Fibroblast of lung (primary cell): ENCODE measurements at regions not wholly inside any gene's neighbourhood (a gene's known extent, or its start where the extent isn't known, plus 50 kb on each side); places are given as distances from the start of the nearest gene placed in this dataset.

Source experiments
- DNase-seq, 2 donors: peaks; one replicate each; pipeline versions ENCODE4 v3.0.0 to v3.0.0-alpha.2; 2010; ENCODE audit warnings: low read depth in 2 of 2
- H2AFZ ChIP-seq: 2 replicates; pipeline ENCODE4 v1.5.1; 2012; ENCODE audit warnings: low read length, control low read depth, inconsistent platforms
- H3K27ac ChIP-seq: 2 replicates; pipeline ENCODE4 v1.5.1; 2011; ENCODE audit warnings: low read length, control low read depth; ENCODE audit not compliant: insufficient read depth
- H3K27me3 ChIP-seq: 2 replicates; pipeline ENCODE4 v1.5.1; 2011; ENCODE audit warnings: mild to moderate bottlenecking, low read length; ENCODE audit not compliant: control insufficient read depth, insufficient read depth
- H3K36me3 ChIP-seq: 2 replicates; pipeline ENCODE4 v1.5.1; 2011; ENCODE audit warnings: low read length; ENCODE audit not compliant: control insufficient read depth, insufficient read depth
- H3K4me1 ChIP-seq: 2 replicates; pipeline ENCODE4 v1.5.1; 2011; ENCODE audit warnings: low read length; ENCODE audit not compliant: control insufficient read depth, insufficient read depth; ENCODE audit errors: extremely low read depth
- H3K4me2 ChIP-seq: 2 replicates; pipeline ENCODE4 v1.5.1; 2011; ENCODE audit warnings: low read length, control low read depth; ENCODE audit not compliant: insufficient read depth; ENCODE audit errors: extremely low read depth
- H3K4me3 ChIP-seq, 4 experiments: fragments of 200-600 bp in 1 of 4; sonication (generic) in 1 of 4; replicated peaks in 1 of 4; 2 replicates each; pipeline ENCODE4 v1.5.1; 2011 to 2016; ENCODE audit warnings: low read length in 4 of 4, low read depth in 3 of 4, mild to moderate bottlenecking in 3 of 4, control low read depth in 2 of 4, inconsistent platforms in 1 of 4, mixed read lengths in 1 of 4; ENCODE audit not compliant: insufficient read depth in 1 of 4; ENCODE audit errors: control extremely low read depth in 1 of 4
- H3K79me2 ChIP-seq: 2 replicates; pipeline ENCODE4 v1.5.1; 2012; ENCODE audit warnings: mild to moderate bottlenecking, low read length, inconsistent platforms; ENCODE audit not compliant: control insufficient read depth, insufficient read depth
- H3K9ac ChIP-seq: 2 replicates; pipeline ENCODE4 v1.5.1; 2011; ENCODE audit warnings: mild to moderate bottlenecking, low read length, control low read depth; ENCODE audit not compliant: insufficient read depth
- H3K9me3 ChIP-seq: 2 replicates; pipeline ENCODE4 v1.5.1; 2012; ENCODE audit warnings: low read depth, low read length; ENCODE audit not compliant: control insufficient read depth, insufficient read depth
- H4K20me1 ChIP-seq: 2 replicates; pipeline ENCODE4 v1.5.1; 2011; ENCODE audit warnings: low read length; ENCODE audit not compliant: control insufficient read depth, insufficient read depth; ENCODE audit errors: extremely low read depth
- EZH2 ChIP-seq: IDR thresholded peaks from 2 replicates; pipeline ENCODE4 v1.5.1; 2012; ENCODE audit warnings: low read length, control low read depth, mild to moderate bottlenecking; ENCODE audit errors: missing control alignments
- TF ChIP-seq, protein P1 (sequence below), 2 donors: IDR thresholded peaks in 1 of 2; conservative IDR thresholded peaks in 1 of 2; 1 replicate in 1 of 2; 2 replicates in 1 of 2; pipeline ENCODE4 v1.5.1; 2011 to 2012; ENCODE audit warnings: low read length in 2 of 2, control low read depth in 1 of 2, inconsistent platforms in 1 of 2, low read depth in 1 of 2, mild to moderate bottlenecking in 1 of 2

DNA sequence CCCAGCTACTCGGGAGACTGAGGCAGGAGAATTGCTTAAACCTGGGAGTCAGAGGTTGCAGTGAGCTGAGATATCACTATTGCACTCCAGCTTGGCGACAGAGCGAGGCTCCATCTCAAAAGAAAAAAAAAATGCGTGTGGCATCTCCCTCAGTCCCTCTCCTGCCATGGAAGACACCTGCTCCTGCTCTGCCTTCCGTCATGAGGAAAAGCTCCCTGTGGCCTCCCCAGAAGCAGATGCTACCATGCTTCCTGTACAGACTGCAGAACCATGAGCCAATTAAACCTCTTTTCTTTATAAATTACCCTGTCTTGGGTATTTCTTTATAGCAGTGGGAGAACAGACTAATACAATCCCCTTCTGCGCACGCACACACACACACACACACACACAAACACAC lies 249.4 kb downstream of the MN1 start:
- H3K27me3 ChIP-seq, result no peaks in the 10 kb centered on the region
- H3K36me3 ChIP-seq, result no peaks in the 10 kb centered on the region
- no peak overlapping the region for H3K4me2 ChIP-seq
- no peaks in the 10 kb centered on the region for H3K4me1 ChIP-seq
- DNase-seq, result no peak
- no peak overlapping the region for H2AFZ ChIP-seq
- no peaks in the 10 kb centered on the region for H4K20me1 ChIP-seq
- no peak overlapping the region for H3K9ac ChIP-seq
- H3K79me2 ChIP-seq, result no peaks in the 10 kb centered on the region
- no peak overlapping the region for H3K4me3 ChIP-seq
- no peaks in the 10 kb centered on the region for H3K9me3 ChIP-seq
- H3K27ac ChIP-seq, result no peak overlapping the region
- TF ChIP-seq, protein P1, sequence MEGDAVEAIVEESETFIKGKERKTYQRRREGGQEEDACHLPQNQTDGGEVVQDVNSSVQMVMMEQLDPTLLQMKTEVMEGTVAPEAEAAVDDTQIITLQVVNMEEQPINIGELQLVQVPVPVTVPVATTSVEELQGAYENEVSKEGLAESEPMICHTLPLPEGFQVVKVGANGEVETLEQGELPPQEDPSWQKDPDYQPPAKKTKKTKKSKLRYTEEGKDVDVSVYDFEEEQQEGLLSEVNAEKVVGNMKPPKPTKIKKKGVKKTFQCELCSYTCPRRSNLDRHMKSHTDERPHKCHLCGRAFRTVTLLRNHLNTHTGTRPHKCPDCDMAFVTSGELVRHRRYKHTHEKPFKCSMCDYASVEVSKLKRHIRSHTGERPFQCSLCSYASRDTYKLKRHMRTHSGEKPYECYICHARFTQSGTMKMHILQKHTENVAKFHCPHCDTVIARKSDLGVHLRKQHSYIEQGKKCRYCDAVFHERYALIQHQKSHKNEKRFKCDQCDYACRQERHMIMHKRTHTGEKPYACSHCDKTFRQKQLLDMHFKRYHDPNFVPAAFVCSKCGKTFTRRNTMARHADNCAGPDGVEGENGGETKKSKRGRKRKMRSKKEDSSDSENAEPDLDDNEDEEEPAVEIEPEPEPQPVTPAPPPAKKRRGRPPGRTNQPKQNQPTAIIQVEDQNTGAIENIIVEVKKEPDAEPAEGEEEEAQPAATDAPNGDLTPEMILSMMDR (conservative IDR thresholded peaks at IDR 0.05 in 1 of 2, IDR thresholded peaks at IDR 0.05 in 1 of 2; ENCODE audit: low read depth in 1 of 2, low read length in 2 of 2), result no peak
- TF ChIP-seq EZH2, result no peak

DNA sequence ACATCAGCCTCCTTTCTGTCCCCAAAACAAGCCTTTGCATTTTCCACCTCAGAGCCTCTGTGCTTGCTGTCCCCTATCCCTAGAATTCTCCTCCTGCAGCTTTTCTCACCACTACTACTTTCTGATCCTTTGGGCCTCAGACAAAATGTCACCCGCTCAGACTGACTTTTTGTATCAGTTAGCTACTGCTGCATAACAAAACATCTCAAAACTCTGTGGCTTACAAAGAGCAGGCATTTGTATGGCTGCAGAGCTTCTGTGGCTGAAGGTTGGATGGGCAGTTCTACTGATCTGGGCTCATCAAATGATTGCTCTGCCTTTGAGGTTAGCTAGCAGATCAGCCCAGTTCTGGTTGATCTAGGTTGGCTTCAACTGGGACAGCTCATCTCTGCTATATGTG lies 248.7 kb downstream of the MN1 start:
- Histone ChIP-seq H3K27me3 (no peaks in the 10 kb centered on the region), H4K20me1 (no peaks in the 10 kb centered on the region), H3K36me3 (no peaks in the 10 kb centered on the region), H2AFZ (no peak overlapping the region), H3K27ac (no peak overlapping the region), H3K4me1 (no peaks in the 10 kb centered on the region), H3K4me2 (no peak overlapping the region), H3K9ac (no peak overlapping the region), H3K79me2 (no peaks in the 10 kb centered on the region), H3K9me3 (no peaks in the 10 kb centered on the region), H3K4me3 (no peak overlapping the region)
- no peak for DNase-seq
- TF ChIP-seq, protein P1 (conservative IDR thresholded peaks at IDR 0.05 in 1 of 2, IDR thresholded peaks at IDR 0.05 in 1 of 2; ENCODE audit: low read depth in 1 of 2, low read length in 2 of 2), result no peak
- no peak for TF ChIP-seq EZH2

DNA sequence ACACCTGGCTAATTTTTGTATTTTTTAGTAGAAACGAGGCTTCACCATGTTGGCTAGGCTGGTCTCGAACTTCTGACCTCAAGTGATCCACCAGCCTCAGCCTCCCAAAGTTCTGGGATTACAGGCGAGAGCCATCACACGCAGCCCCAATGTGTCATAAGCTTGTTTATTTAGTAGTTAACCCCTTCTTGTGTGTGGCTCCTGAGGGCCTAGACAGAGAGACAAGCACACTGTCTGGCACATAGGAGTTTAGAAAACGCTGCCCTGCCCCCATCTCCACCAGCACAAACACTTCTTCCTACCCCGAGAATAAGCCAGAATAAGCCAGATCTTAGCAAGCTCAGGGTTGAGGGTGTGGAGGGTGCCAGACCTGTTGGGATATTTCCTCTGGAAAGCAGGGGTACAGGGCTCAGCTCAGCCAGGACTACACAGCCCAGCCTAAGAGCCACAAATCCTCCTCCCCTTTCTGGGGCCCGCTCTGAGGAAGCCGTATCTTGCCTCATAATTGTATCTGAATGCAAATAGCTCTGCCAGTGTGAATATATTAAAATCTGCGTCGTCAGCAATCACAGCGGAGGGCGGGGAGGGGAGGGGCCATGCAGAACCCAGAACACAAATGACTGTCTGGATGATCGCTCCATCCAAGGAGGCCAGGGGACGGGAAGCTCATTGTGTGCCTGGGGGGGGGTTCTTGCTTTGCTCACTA lies 247.3 kb downstream of the MN1 start:
- no peaks in the 10 kb centered on the region for H3K9me3 ChIP-seq
- H3K4me3 ChIP-seq, result no peak overlapping the region
- H2AFZ ChIP-seq, result no peak overlapping the region
- H3K9ac ChIP-seq, result no peak overlapping the region
- no peaks in the 10 kb centered on the region for H3K36me3 ChIP-seq
- H3K27me3 ChIP-seq, result no peaks in the 10 kb centered on the region
- H4K20me1 ChIP-seq, result no peaks in the 10 kb centered on the region
- no peaks in the 10 kb centered on the region for H3K79me2 ChIP-seq
- no peaks in the 10 kb centered on the region for H3K4me1 ChIP-seq
- no peak for TF ChIP-seq EZH2
- TF ChIP-seq, protein P1 (conservative IDR thresholded peaks at IDR 0.05 in 1 of 2, IDR thresholded peaks at IDR 0.05 in 1 of 2; ENCODE audit: low read depth in 1 of 2, low read length in 2 of 2), result no peak
- DNase-seq, result peak; percentile 66 to 69
- no peak overlapping the region for H3K4me2 ChIP-seq
- no peak overlapping the region for H3K27ac ChIP-seq
